HCT116 (cell line): ENCODE measurements at regions not wholly inside any gene's neighbourhood (a gene's known extent, or its start where the extent isn't known, plus 50 kb on each side); places are given as distances from the start of the nearest gene placed in this dataset.

Experiments used
- ATAC-seq: fragments of 200-7000 bp; cut with Tn5 transposase; 2 replicates; pipeline ENCODE4 v1.9.1; 2020; ENCODE audit warnings: mild to moderate bottlenecking, moderate library complexity
- BruUV-seq: library from RNA; stranded (reverse); fragments of 400-500 nt; replicated peaks from 2 replicates; lab custom pipeline; 2021; lab: Mats Ljungman, UMichigan
- CTCF ChIA-PET: fragments of 300-600 bp; sonication (Branson Sonifier 250); formaldehyde crosslinking; loops from one replicate; lab custom pipeline; 2021; ENCODE audit warnings: antibody characterized with exemption; lab: Charles Lee
- POLR2A ChIA-PET: fragments of 300-600, 350-600 bp; sonication (Branson Sonifier 250); formaldehyde crosslinking; loops from one replicate; lab custom pipeline; 2021; ENCODE audit warnings: antibody characterized with exemption; lab: Charles Lee
- RAD21 ChIA-PET, 2 experiments: fragments of 300-600 bp; sonication (Branson Sonifier 250); formaldehyde crosslinking; loops; one replicate each; lab custom pipeline; 2023; ENCODE audit warnings: low total read pairs in 2 of 2; ENCODE audit not compliant: uncharacterized antibody in 2 of 2, unreplicated experiment in 2 of 2, low non-redundant PET in 1 of 2; lab: Charles Lee
- DNase-seq: peaks from one replicate; pipeline ENCODE4 v3.0.0-alpha.2; 2010; ENCODE audit warnings: low read depth, low spot score
- H2AFZ ChIP-seq: fragments of 200-600 bp; shearing (Covaris generic), sonication (generic); 2 replicates; pipeline ENCODE4 v1.6.1; 2017; ENCODE audit warnings: low read depth, mixed run types, mixed read lengths, antibody characterized with exemption, low read length; ENCODE audit not compliant: poor library complexity, severe bottlenecking
- H3K27ac ChIP-seq: 2 replicates; pipeline ENCODE4 v1.5.1; 2012; ENCODE audit warnings: low read depth, low read length
- H3K27me3 ChIP-seq: fragments of 200-600 bp; sonication (generic); 2 replicates; pipeline ENCODE4 v1.6.1; 2016; ENCODE audit warnings: mixed run types, low read length, mixed read lengths; ENCODE audit not compliant: insufficient read depth
- H3K36me3 ChIP-seq, 2 experiments: fragments of 200-500 bp in 1 of 2; fragments of 200-600 bp in 1 of 2; sonication (Bioruptor generic) in 1 of 2; sonication (generic) in 1 of 2; 2 replicates each; pipeline versions ENCODE4 v1.5.1 to v1.6.1; 2014 to 2016; ENCODE audit warnings: low read length in 2 of 2, inconsistent platforms in 1 of 2, mixed read lengths in 1 of 2, mixed run types in 1 of 2; ENCODE audit not compliant: insufficient read depth in 2 of 2, control insufficient read depth in 1 of 2
- H3K4me1 ChIP-seq, 2 experiments: fragments of 200-600 bp in 1 of 2; sonication (generic) in 1 of 2; 2 replicates each; pipeline versions ENCODE4 v1.5.1 to v1.6.1; 2012 to 2017; ENCODE audit warnings: low read length in 2 of 2, inconsistent platforms in 1 of 2, mild to moderate bottlenecking in 1 of 2, mixed read lengths in 1 of 2, mixed run types in 1 of 2, moderate library complexity in 1 of 2; ENCODE audit not compliant: insufficient read depth in 2 of 2, control insufficient read depth in 1 of 2
- H3K4me2 ChIP-seq: fragments of 200-600 bp; sonication (generic); 2 replicates; pipeline ENCODE4 v1.6.1; 2017; ENCODE audit warnings: mixed run types, low read length, mixed read lengths
- H3K4me3 ChIP-seq, 2 experiments: fragments of 200-600 bp in 1 of 2; sonication (generic) in 1 of 2; replicated peaks in 1 of 2; 2 replicates each; pipeline ENCODE4 v1.5.1; 2011 to 2016; ENCODE audit warnings: low read length in 2 of 2, control low read depth in 1 of 2, low read depth in 1 of 2, mild to moderate bottlenecking in 1 of 2, mixed read lengths in 1 of 2, mixed run types in 1 of 2
- H3K79me2 ChIP-seq: fragments of 200-600 bp; sonication (generic); 2 replicates; pipeline ENCODE4 v1.6.1; 2017; ENCODE audit warnings: mild to moderate bottlenecking, mixed run types, low read length, moderate library complexity, mixed read lengths; ENCODE audit not compliant: insufficient read depth
- H3K9ac ChIP-seq: fragments of 200-600 bp; sonication (generic); 2 replicates; pipeline ENCODE4 v1.6.1; 2016; ENCODE audit warnings: low read length, mixed read lengths
- H3K9me2 ChIP-seq: fragments of 200-600 bp; sonication (generic), shearing (Covaris generic); 2 replicates; pipeline ENCODE4 v1.6.1; 2017; ENCODE audit warnings: mixed run types, mild to moderate bottlenecking, moderate library complexity; ENCODE audit not compliant: insufficient read depth
- H3K9me3 ChIP-seq, 2 experiments: fragments of 200-500 bp in 1 of 2; fragments of 200-600 bp in 1 of 2; sonication (Bioruptor generic) in 1 of 2; sonication (generic) in 1 of 2; 2 replicates each; pipeline ENCODE4 v1.6.1; 2014 to 2017; ENCODE audit warnings: low read length in 2 of 2, mixed read lengths in 2 of 2, inconsistent platforms in 1 of 2, low read depth in 1 of 2, mild to moderate bottlenecking in 1 of 2, mixed run types in 1 of 2, moderate library complexity in 1 of 2; ENCODE audit not compliant: control insufficient read depth in 1 of 2, insufficient read depth in 1 of 2
- H4K20me1 ChIP-seq: fragments of 200-600 bp; sonication (generic), shearing (Covaris generic); 2 replicates; pipeline ENCODE4 v1.6.1; 2017; ENCODE audit warnings: mixed run types, mild to moderate bottlenecking, moderate library complexity; ENCODE audit not compliant: insufficient read depth
- CEBPB ChIP-seq: IDR thresholded peaks from 2 replicates; pipeline ENCODE4 v1.6.1; 2012; ENCODE audit warnings: low read depth
- EGR1 ChIP-seq: IDR thresholded peaks from 2 replicates; pipeline ENCODE4 v1.6.1; 2012; ENCODE audit warnings: low read depth
- ELF1 ChIP-seq: IDR thresholded peaks from 2 replicates; pipeline ENCODE4 v1.6.1; 2012; ENCODE audit warnings: low read depth, borderline replicate concordance
- FOSL1 ChIP-seq: IDR thresholded peaks from 2 replicates; pipeline ENCODE4 v1.6.1; 2012; ENCODE audit warnings: low read depth
- POLR2A ChIP-seq: IDR thresholded peaks from 2 replicates; pipeline ENCODE4 v1.7.0; 2011; ENCODE audit warnings: borderline replicate concordance; ENCODE audit not compliant: insufficient read depth, insufficient read length; ENCODE audit errors: extremely low read depth
- REST ChIP-seq: IDR thresholded peaks from 2 replicates; pipeline ENCODE4 v1.6.1; 2012; ENCODE audit warnings: low read depth
- TCF7L2 ChIP-seq: IDR thresholded peaks from 2 replicates; pipeline ENCODE4 v1.7.0; 2011; ENCODE audit warnings: borderline replicate concordance, inconsistent platforms; ENCODE audit not compliant: insufficient read depth, insufficient read length; ENCODE audit errors: extremely low read depth
- YY1 ChIP-seq: IDR thresholded peaks from 2 replicates; pipeline ENCODE4 v1.6.1; 2011; ENCODE audit warnings: low read length, low read depth, moderate library complexity, mild to moderate bottlenecking; ENCODE audit not compliant: insufficient replicate concordance; ENCODE audit errors: extremely low read depth
- intact Hi-C: fragments of 100-400 bp; cut with micrococcal nuclease; formaldehyde crosslinking; loops from 2 replicates; pipeline ENCODE4 v1.10.0; 2022

- peaks cover 8% of the 10 kb centered on the region; the same call in 1 of the 2 replicates for H3K27me3 ChIP-seq
- H4K20me1 ChIP-seq = no peaks in the 10 kb centered on the region
- no peak for DNase-seq
- TF ChIP-seq CEBPB (no peak), TCF7L2 (no peak), ELF1 (no peak)
- no peak overlapping the region for H3K9ac ChIP-seq
- BruUV-seq = no TSS peak
- ChIA-PET CTCF (no interaction called here), RAD21 (no interaction called here), POLR2A (no interaction called here)
- no peaks in the 10 kb centered on the region for H3K4me1 ChIP-seq
- intact Hi-C loops = no loop called here
- no peaks in the 10 kb centered on the region for H3K79me2 ChIP-seq
- ATAC-seq = no peak
- H3K27ac ChIP-seq = no peak overlapping the region
- no peak overlapping the region for H3K4me2 ChIP-seq
- H2AFZ ChIP-seq = no peak overlapping the region
- H3K36me3 ChIP-seq = no peaks in the 10 kb centered on the region
- H3K9me2 ChIP-seq = no peaks in the 10 kb centered on the region
- H3K4me3 ChIP-seq = no peak overlapping the region
- no peaks in the 10 kb centered on the region for H3K9me3 ChIP-seq
Measured at GRCh38 chr18:54434453-54434852, 76.7 kb downstream of the C18orf54 start.

- Histone ChIP-seq H3K9me3 (no peaks in the 10 kb centered on the region), H2AFZ (no peak overlapping the region), H3K79me2 (no peaks in the 10 kb centered on the region), H3K4me1 (no peaks in the 10 kb centered on the region), H3K27ac (no peak overlapping the region), H3K9me2 (no peaks in the 10 kb centered on the region), H3K4me3 (no peak overlapping the region), H3K27me3 (peaks cover 8% of the 10 kb centered on the region; the same call in 1 of the 2 replicates), H3K36me3 (no peaks in the 10 kb centered on the region), H4K20me1 (no peaks in the 10 kb centered on the region), H3K4me2 (no peak overlapping the region), H3K9ac (no peak overlapping the region)
- ChIA-PET RAD21 (no interaction called here), POLR2A (no interaction called here), CTCF (no interaction called here)
- TF ChIP-seq FOSL1 (no peak), YY1 (no peak), POLR2A (no peak), REST (no peak), EGR1 (no peak)
- no TSS peak for BruUV-seq
- intact Hi-C loops = no loop called here
- DNase-seq (no peak), ATAC-seq (no peak)
Measured at GRCh38 chr18:54436501-54436900, 78.8 kb downstream of the C18orf54 start.
